K562 (cell line): ENCODE measurements at regions not wholly inside any gene's neighbourhood (a gene's known extent, or its start where the extent isn't known, plus 50 kb on each side); places are given as distances from the start of the nearest gene placed in this dataset.

Experiments
- ARID2 ChIP-seq: fragments of 450-650 bp; IDR thresholded peaks from 2 replicates; pipeline ENCODE4 v1.6.1; 2017; ENCODE audit warnings: antibody characterized with exemption, mild to moderate bottlenecking
- FIP1L1 ChIP-seq: fragments of 200-400 bp; formaldehyde crosslinking; IDR thresholded peaks from 2 replicates; pipeline ENCODE4 v1.6.1; 2018; ENCODE audit warnings: mild to moderate bottlenecking, low read depth, low read length; ENCODE audit not compliant: poor library complexity, severe bottlenecking
- HDAC2 ChIP-seq: fragments of 450-650 bp; IDR thresholded peaks from 2 replicates; pipeline ENCODE4 v1.6.1; 2016; ENCODE audit warnings: mild to moderate bottlenecking
- NFXL1 ChIP-seq: fragments of 450-650 bp; formaldehyde crosslinking; IDR thresholded peaks from 2 replicates; pipeline ENCODE4 v1.4.0; 2021; ENCODE audit warnings: mild to moderate bottlenecking
- SETDB1 ChIP-seq: IDR thresholded peaks from one replicate; pipeline ENCODE4 v1.6.1; 2012; ENCODE audit warnings: low read length, control low read depth, inconsistent platforms
- SMAD1 ChIP-seq: fragments of 150-350 bp; IDR thresholded peaks from 2 replicates; pipeline ENCODE4 v1.6.1; 2014; ENCODE audit warnings: low read length, low read depth; ENCODE audit not compliant: partially characterized antibody
- ZBTB33 ChIP-seq: sonication (generic); formaldehyde crosslinking; IDR thresholded peaks from 2 replicates; pipeline ENCODE4 v1.8.1; 2023; ENCODE audit warnings: mild to moderate bottlenecking, missing genetic modification reagents
- ZFP1 ChIP-seq: fragments of 450-650 bp; formaldehyde crosslinking; IDR thresholded peaks from 2 replicates; pipeline ENCODE4 v1.4.0; 2020; ENCODE audit warnings: mild to moderate bottlenecking, mixed read lengths
- TF ChIP-seq, protein P1 (sequence below), 3 experiments: IDR thresholded peaks in 2 of 3; conservative IDR thresholded peaks in 1 of 3; 2 replicates each; pipeline ENCODE4 v1.5.1; 2011 to 2012; ENCODE audit warnings: low read length in 3 of 3, mild to moderate bottlenecking in 3 of 3, control low read depth in 2 of 3, improper control_type of control experiment in 1 of 3, inconsistent platforms in 1 of 3, low read depth in 1 of 3, mixed read lengths in 1 of 3, moderate library complexity in 1 of 3; ENCODE audit not compliant: insufficient read depth in 2 of 3

GRCh38 chr4:125681240-125681639, 366.5 kb downstream of the FAT4 start:
- TF ChIP-seq ARID2 (no peak), HDAC2 (no peak), SMAD1 (no peak), SETDB1 (no peak), NFXL1 (no peak), ZBTB33 (CRISPR knock-in tag) (no peak), ZFP1 (CRISPR knock-in tag) (no peak), FIP1L1 (no peak)
- TF ChIP-seq, protein P1, sequence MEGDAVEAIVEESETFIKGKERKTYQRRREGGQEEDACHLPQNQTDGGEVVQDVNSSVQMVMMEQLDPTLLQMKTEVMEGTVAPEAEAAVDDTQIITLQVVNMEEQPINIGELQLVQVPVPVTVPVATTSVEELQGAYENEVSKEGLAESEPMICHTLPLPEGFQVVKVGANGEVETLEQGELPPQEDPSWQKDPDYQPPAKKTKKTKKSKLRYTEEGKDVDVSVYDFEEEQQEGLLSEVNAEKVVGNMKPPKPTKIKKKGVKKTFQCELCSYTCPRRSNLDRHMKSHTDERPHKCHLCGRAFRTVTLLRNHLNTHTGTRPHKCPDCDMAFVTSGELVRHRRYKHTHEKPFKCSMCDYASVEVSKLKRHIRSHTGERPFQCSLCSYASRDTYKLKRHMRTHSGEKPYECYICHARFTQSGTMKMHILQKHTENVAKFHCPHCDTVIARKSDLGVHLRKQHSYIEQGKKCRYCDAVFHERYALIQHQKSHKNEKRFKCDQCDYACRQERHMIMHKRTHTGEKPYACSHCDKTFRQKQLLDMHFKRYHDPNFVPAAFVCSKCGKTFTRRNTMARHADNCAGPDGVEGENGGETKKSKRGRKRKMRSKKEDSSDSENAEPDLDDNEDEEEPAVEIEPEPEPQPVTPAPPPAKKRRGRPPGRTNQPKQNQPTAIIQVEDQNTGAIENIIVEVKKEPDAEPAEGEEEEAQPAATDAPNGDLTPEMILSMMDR (IDR thresholded peaks at IDR 0.05 in 2 of 3, conservative IDR thresholded peaks at IDR 0.05 in 1 of 3; ENCODE audit: insufficient read depth in 2 of 3, low read depth in 1 of 3, low read length in 3 of 3), result no peak
